GM10266 (cell line): ENCODE measurements at regions not wholly inside any gene's neighbourhood (a gene's known extent, or its start where the extent isn't known, plus 50 kb on each side); places are given as distances from the start of the nearest gene placed in this dataset.

ENCODE experiments used
- DNase-seq: peaks from one replicate; pipeline ENCODE4 v3.0.0; 2012; ENCODE audit errors: extremely low spot score
- TF ChIP-seq, protein P1 (sequence below): IDR thresholded peaks from 2 replicates; pipeline ENCODE4 v1.5.1; 2012; ENCODE audit warnings: mild to moderate bottlenecking, low read depth; ENCODE audit not compliant: control insufficient read depth, insufficient read depth; ENCODE audit errors: missing control alignments

DNA sequence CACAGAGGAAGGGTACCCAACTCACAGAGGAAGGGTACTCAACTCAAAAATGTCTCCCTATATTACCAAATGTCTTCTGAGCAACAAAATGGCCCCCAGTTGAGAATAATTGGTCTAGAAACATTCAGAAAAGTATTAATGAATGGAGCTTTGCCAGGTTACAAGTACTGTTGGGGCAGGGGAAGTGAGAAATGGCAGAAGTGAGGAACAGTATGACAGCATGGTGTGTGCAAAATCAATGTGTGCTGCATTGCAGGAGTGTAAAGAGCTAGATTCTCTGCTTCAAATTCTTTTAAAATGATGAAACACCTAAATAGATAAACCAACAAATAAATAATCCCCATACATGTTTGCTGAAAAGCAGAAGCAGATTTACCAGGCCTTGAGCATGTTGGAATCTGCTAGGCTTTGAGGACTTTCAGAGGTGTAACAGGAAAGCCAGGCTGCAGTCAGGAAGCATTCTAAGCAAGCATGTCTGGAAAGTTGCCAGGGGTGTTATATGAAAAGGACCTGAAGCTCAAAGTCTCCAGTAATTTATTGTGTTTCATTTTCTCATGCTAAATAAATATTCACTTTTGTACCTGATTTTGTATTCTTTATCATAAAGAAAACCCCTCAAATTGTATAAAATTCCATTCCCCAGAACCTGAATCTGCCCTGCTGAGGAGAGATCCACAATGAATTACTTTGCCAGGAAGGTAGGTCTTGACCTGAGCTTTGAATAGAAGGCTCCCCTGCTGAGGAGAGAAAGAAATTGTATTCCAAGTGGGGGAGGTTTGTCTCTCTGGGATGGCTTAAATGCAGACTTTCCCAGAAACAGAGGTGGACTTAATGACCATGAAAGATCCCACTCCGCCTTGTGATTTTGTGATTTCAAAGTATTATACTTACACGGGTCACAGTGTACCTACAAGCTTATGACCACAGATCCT, 265.0 kb upstream of the MARCKS start:
- no peak for DNase-seq
- TF ChIP-seq, protein P1, sequence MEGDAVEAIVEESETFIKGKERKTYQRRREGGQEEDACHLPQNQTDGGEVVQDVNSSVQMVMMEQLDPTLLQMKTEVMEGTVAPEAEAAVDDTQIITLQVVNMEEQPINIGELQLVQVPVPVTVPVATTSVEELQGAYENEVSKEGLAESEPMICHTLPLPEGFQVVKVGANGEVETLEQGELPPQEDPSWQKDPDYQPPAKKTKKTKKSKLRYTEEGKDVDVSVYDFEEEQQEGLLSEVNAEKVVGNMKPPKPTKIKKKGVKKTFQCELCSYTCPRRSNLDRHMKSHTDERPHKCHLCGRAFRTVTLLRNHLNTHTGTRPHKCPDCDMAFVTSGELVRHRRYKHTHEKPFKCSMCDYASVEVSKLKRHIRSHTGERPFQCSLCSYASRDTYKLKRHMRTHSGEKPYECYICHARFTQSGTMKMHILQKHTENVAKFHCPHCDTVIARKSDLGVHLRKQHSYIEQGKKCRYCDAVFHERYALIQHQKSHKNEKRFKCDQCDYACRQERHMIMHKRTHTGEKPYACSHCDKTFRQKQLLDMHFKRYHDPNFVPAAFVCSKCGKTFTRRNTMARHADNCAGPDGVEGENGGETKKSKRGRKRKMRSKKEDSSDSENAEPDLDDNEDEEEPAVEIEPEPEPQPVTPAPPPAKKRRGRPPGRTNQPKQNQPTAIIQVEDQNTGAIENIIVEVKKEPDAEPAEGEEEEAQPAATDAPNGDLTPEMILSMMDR, result no peak

DNA sequence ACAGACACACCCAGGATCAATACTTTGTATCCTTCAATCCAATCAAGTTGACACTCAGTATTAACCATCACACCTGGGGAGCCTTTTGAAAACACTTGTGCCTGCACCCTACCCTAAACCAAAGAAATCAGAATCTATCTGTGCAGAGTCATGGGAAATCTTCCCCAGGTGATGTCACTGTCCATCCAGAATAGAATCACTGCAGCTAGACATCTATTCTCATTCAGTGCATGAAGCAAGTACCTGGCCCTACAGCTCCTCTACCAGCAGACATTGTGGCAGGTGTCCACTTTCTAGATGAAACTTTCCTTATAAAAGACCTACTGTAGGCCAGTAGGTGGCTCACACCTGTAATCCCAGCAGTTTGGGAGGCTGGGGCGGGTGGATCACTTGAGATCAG, 262.4 kb upstream of the MARCKS start:
- TF ChIP-seq, protein P1, result no peak

DNA sequence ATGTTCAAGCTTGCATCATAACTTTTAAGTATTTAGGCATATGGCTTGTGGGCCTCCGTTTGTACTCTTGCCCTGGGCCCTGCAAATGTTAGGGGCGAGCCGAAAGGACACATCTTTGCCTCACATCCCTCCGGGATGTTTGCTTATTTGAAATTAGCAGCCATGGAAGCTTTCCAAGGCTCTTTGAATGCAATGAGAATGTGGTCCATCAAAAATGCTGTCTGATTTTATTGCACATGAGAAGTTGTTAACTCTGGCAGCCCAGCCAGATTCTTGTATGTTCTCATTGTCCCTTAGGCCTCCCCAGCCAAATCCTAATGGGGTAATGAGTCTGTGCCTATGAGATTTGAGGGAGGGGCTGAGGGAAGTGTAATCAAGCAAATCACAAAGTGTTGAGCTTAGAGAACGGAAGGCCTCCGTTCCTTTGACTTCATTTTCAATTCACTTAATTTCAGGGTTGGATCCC, 261.2 kb upstream of the MARCKS start:
- no peak for DNase-seq
- TF ChIP-seq, protein P1, result no peak

More for the DNA sequence above, 262.4 kb upstream of the MARCKS start:
- DNase-seq, result no peak

DNA sequence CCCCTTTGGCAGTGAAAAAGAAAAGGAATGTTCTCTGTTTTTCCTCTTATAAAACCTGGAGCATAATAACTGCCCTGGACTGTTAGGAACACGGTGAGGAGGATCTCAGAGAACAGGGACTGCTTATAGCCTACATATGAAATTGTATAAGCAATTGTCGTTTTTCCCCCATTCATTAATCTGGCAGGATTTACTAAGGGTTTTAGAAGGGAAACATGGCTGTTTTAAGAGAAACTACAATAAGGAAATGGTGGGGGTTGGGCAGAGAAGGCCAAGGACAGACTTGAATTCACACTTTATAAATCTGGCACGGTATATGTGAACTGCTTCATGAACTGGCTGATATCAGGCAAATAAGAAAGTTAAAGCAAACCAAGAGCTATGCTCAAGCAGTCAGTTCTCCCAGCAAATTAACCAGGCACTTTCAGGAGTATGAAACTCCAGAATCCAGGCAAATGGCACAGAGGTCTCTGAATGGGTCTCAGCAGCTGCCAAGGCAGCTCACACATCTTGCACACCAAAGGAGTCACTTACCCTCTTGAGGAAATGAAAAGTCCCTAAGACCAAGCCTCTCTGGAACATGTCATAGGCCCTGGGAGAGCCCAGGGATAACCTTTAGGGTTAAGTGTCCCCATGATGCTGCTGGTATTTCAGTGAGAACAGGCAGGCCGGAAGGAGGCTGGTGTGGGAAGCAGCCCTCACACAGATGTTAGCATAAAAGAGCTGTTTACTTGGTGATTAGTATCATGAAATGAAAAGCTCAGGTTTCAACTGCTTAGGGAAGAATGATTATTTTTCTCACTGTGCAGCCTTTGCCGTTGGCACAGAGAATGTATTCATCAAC, 260.5 kb upstream of the MARCKS start:
- TF ChIP-seq, protein P1, result no peak
- DNase-seq, result no peak

DNA sequence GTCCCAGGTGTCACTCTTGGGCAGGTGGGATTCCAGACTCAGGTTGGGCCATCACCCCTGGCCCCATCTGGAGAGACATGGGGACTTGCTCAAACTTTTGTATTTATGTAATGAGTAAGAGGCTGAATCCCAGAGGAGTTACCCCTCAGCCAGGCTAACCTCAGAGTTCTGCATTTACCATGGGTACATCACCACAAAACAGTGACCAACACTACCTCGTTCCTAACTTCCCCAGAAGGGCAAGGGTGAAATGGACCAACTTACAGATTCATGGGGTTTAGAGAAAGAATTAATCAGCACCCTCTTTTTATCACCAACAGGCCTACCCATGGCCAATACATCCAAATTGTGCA, 259.9 kb upstream of the MARCKS start:
- TF ChIP-seq, protein P1, result no peak
- no peak for DNase-seq

DNA sequence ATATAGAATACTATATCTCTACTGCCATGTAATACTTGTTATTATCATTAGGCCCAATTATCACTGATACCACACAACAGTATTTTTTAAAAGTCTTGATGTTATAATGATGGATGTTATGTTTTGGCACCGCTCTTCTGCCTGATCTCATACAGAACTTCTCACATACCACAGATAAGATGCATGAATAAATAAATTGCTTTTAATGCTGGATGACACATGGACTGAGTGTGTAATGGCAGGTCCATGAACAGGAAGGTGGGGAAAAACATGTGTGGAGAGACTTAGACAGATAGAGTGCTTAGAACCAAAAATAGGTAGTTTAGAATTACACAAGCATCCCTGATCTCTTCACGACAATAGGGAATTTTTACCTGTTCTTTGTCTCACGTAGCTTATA, 258.4 kb upstream of the MARCKS start:
- DNase-seq, result no peak
- TF ChIP-seq, protein P1, result no peak

DNA sequence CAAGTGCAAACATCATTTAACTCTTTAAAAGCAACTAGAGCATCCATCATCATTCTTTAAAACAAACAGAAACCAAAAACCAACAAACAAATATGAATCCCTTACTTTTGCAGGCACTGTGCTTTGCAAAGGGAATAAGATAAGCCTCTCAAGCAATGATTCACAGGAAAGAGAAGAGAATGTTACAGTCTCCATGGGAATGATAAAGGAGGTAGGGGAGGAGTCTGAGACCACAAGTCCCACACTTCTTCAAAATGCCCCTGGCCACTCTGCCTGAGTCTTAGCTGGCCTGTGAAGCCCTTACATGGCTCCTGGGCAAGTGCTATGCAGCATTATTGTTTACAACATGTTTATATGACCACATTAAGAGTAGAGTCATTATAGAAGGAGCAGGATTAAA, 257.7 kb upstream of the MARCKS start:
- DNase-seq, result no peak

More for the DNA sequence above, 257.7 kb upstream of the MARCKS start:
- TF ChIP-seq, protein P1, result no peak
